Neural crest cell (in vitro differentiated cells): ENCODE measurements at regions not wholly inside any gene's neighbourhood (a gene's known extent, or its start where the extent isn't known, plus 50 kb on each side); places are given as distances from the start of the nearest gene placed in this dataset.

Experiments used
- DNase-seq: peaks from one replicate; pipeline ENCODE4 v3.0.0; 2021; ENCODE audit warnings: low read depth, mixed read lengths, low spot score
- H3K27ac Mint-ChIP-seq: one replicate; pipeline ENCODE4 v1.8.0; 2021; ENCODE audit warnings: mild to moderate bottlenecking, mixed read lengths; ENCODE audit not compliant: unreplicated experiment
- H3K27me3 Mint-ChIP-seq: 2 replicates; pipeline ENCODE4 v1.8.0; 2021; ENCODE audit warnings: low read depth, mild to moderate bottlenecking, mixed read lengths
- H3K36me3 Mint-ChIP-seq: 2 replicates; pipeline ENCODE4 v1.8.0; 2021; ENCODE audit warnings: low read depth, mild to moderate bottlenecking, mixed read lengths
- H3K4me1 Mint-ChIP-seq: 2 replicates; pipeline ENCODE4 v1.8.0; 2021; ENCODE audit warnings: mixed read lengths
- H3K4me3 Mint-ChIP-seq: one replicate; pipeline ENCODE4 v1.8.0; 2021; ENCODE audit warnings: mild to moderate bottlenecking, mixed read lengths
- H3K9me3 Mint-ChIP-seq: 2 replicates; pipeline ENCODE4 v1.8.0; 2021; ENCODE audit warnings: mixed read lengths
- CTCF ChIP-seq: fragments of 200-600 bp; sonication (generic); conservative IDR thresholded peaks from 2 replicates; pipeline ENCODE4 v1.5.0; 2021; ENCODE audit warnings: antibody characterized with exemption, mild to moderate bottlenecking

- no peak for TF ChIP-seq CTCF
- H3K4me3 Mint-ChIP-seq: no peak overlapping the region
- H3K4me1 Mint-ChIP-seq: no peaks in the 10 kb centered on the region
- no peak for DNase-seq
- H3K27me3 Mint-ChIP-seq: no peaks in the 10 kb centered on the region
- H3K9me3 Mint-ChIP-seq: peaks cover 8% of the 10 kb centered on the region
- H3K36me3 Mint-ChIP-seq: peaks cover 5% of the 10 kb centered on the region
- H3K27ac Mint-ChIP-seq: no peak overlapping the region
Measured at GRCh38 chrX:97740886-97741285, 857.2 kb downstream of the RPA4 start.

GRCh38 chrX:97743014-97743413 lies 859.3 kb downstream of the RPA4 start:
- peaks cover 8% of the 10 kb centered on the region for H3K9me3 Mint-ChIP-seq
- no peak overlapping the region for H3K27ac Mint-ChIP-seq
- DNase-seq: no peak

GRCh38 chrX:97747346-97747745 lies 863.6 kb downstream of the RPA4 start:
- no peaks in the 10 kb centered on the region for H3K27me3 Mint-ChIP-seq
- no peak for DNase-seq
- no peaks in the 10 kb centered on the region for H3K4me1 Mint-ChIP-seq
- H3K27ac Mint-ChIP-seq: no peak overlapping the region
- H3K4me3 Mint-ChIP-seq: no peak overlapping the region
- H3K36me3 Mint-ChIP-seq: no peaks in the 10 kb centered on the region
- peaks cover 7% of the 10 kb centered on the region for H3K9me3 Mint-ChIP-seq
- TF ChIP-seq CTCF: no peak

More at GRCh38 chrX:97743014-97743413, 859.3 kb downstream of the RPA4 start:
- Mint-ChIP-seq H3K4me3 (no peak overlapping the region), H3K36me3 (no peaks in the 10 kb centered on the region), H3K4me1 (no peaks in the 10 kb centered on the region), H3K27me3 (no peaks in the 10 kb centered on the region)
- peak; percentile 13 for TF ChIP-seq CTCF

GRCh38 chrX:97751016-97751415 lies 867.3 kb downstream of the RPA4 start:
- no peaks in the 10 kb centered on the region for H3K36me3 Mint-ChIP-seq
- no peak overlapping the region for H3K4me3 Mint-ChIP-seq
- no peak overlapping the region for H3K27ac Mint-ChIP-seq
- no peaks in the 10 kb centered on the region for H3K9me3 Mint-ChIP-seq
- DNase-seq: no peak
- H3K4me1 Mint-ChIP-seq: no peaks in the 10 kb centered on the region
- no peak for TF ChIP-seq CTCF
- no peaks in the 10 kb centered on the region for H3K27me3 Mint-ChIP-seq

- H3K36me3 Mint-ChIP-seq: no peaks in the 10 kb centered on the region
- H3K27me3 Mint-ChIP-seq: no peaks in the 10 kb centered on the region
- H3K27ac Mint-ChIP-seq: no peak overlapping the region
- no peak for TF ChIP-seq CTCF
- DNase-seq: no peak
- no peak overlapping the region for H3K4me3 Mint-ChIP-seq
- no peaks in the 10 kb centered on the region for H3K9me3 Mint-ChIP-seq
- H3K4me1 Mint-ChIP-seq: no peaks in the 10 kb centered on the region
Measured at GRCh38 chrX:97751735-97752134, 868.0 kb downstream of the RPA4 start.

- DNase-seq: no peak
- Mint-ChIP-seq H3K4me1 (no peaks in the 10 kb centered on the region), H3K9me3 (no peaks in the 10 kb centered on the region), H3K27ac (no peak overlapping the region), H3K4me3 (no peak overlapping the region), H3K36me3 (peaks cover 2% of the 10 kb centered on the region), H3K27me3 (no peaks in the 10 kb centered on the region)
- no peak for TF ChIP-seq CTCF
Measured at GRCh38 chrX:97756879-97757278, 873.2 kb downstream of the RPA4 start.
